ENCODE measurements at regions not wholly inside any gene's neighbourhood (a gene's known extent, or its start where the extent isn't known, plus 50 kb on each side); places are given as distances from the start of the nearest gene placed in this dataset.

DNA sequence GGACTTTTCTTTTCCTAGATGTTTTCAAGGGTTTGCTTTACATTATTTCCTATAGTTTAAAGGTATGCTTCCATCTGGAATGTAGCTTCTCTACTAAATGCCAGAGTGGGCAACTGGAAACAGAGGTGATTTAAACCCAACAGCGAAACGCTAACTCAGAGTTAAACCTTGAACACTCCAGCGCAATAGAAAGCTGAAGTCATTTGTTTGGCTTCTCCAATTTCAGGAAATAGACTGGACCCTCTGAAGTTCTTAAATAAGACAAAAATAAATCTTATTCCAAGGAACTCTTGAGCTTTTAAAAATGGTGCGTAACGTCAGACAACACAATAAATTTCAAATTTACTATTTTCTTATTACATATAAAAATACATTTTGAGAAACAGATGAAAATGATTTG lies 1560.0 kb upstream of the TENM3 start:
- ATAC-seq (no peak), DNase-seq (ENCODE audit: low read depth, low spot score) (no peak)
- ChIA-PET CTCF (no interaction called here), POLR2A (no interaction called here), RAD21 (ENCODE audit: low non-redundant PET in 1 of 2, low total read pairs in 2 of 2, uncharacterized antibody in 2 of 2, unreplicated experiment in 2 of 2) (no interaction called here)
- H3K4me2 ChIP-seq (ENCODE audit: low read length): no peak overlapping the region
- no peaks in the 10 kb centered on the region for H3K27me3 ChIP-seq (ENCODE audit: insufficient read depth, low read length)
- H3K4me1 ChIP-seq (ENCODE audit: control insufficient read depth in 1 of 2, insufficient read depth in 2 of 2, low read length in 2 of 2): no peaks in the 10 kb centered on the region
- no peak overlapping the region for H3K9ac ChIP-seq (ENCODE audit: low read length)
- intact Hi-C loops (cut with micrococcal nuclease): no loop called here
- H3K9me2 ChIP-seq (ENCODE audit: insufficient read depth): no peaks in the 10 kb centered on the region
- no TSS peak for BruUV-seq (replicated peaks)
- no peak overlapping the region for H3K27ac ChIP-seq (ENCODE audit: low read depth, low read length)
- H2AFZ ChIP-seq (ENCODE audit: low read depth, low read length, poor library complexity, severe bottlenecking): no peak overlapping the region
- H3K36me3 ChIP-seq (ENCODE audit: control insufficient read depth in 1 of 2, insufficient read depth in 2 of 2, low read length in 2 of 2): no peaks in the 10 kb centered on the region
- H3K4me3 ChIP-seq (replicated peaks in 1 of 2; ENCODE audit: low read depth in 1 of 2, low read length in 2 of 2): no peak overlapping the region
- H3K9me3 ChIP-seq (ENCODE audit: control insufficient read depth in 1 of 2, insufficient read depth in 1 of 2, low read depth in 1 of 2, low read length in 2 of 2): no peaks in the 10 kb centered on the region
- H4K20me1 ChIP-seq (ENCODE audit: insufficient read depth): no peaks in the 10 kb centered on the region
- TF ChIP-seq FOSL1 (IDR thresholded peaks at IDR 0.05; ENCODE audit: low read depth) (no peak), RAD21 (IDR thresholded peaks at IDR 0.05; ENCODE audit: low read depth) (no peak), ZNF274 (IDR thresholded peaks at IDR 0.05; ENCODE audit: low read depth, low read length) (no peak), EGR1 (IDR thresholded peaks at IDR 0.05; ENCODE audit: low read depth) (no peak), EZH2phosphoT487 (IDR thresholded peaks at IDR 0.05; ENCODE audit: borderline replicate concordance) (no peak), SP1 (IDR thresholded peaks at IDR 0.05; ENCODE audit: low read depth) (no peak), ZFX (IDR thresholded peaks at IDR 0.05) (no peak), ELF1 (IDR thresholded peaks at IDR 0.05; ENCODE audit: borderline replicate concordance, low read depth) (no peak), CEBPB (IDR thresholded peaks at IDR 0.05; ENCODE audit: low read depth) (no peak), CBX3 (IDR thresholded peaks at IDR 0.05; ENCODE audit: low read depth) (no peak), SIN3A (IDR thresholded peaks at IDR 0.05; ENCODE audit: low read depth) (no peak), JUND (IDR thresholded peaks at IDR 0.05) (no peak), YY1 (IDR thresholded peaks at IDR 0.05; ENCODE audit: extremely low read depth, insufficient replicate concordance, low read depth, low read length) (no peak), SRF (IDR thresholded peaks at IDR 0.05; ENCODE audit: low read depth) (no peak), POLR2A (IDR thresholded peaks at IDR 0.05; ENCODE audit: borderline replicate concordance, extremely low read depth, insufficient read depth, insufficient read length) (no peak), POLR2AphosphoS5 (IDR thresholded peaks at IDR 0.05; ENCODE audit: low read depth, low read length) (no peak), TCF7L2 (IDR thresholded peaks at IDR 0.05; ENCODE audit: borderline replicate concordance, extremely low read depth, insufficient read depth, insufficient read length) (no peak)
- TF ChIP-seq, protein P1, sequence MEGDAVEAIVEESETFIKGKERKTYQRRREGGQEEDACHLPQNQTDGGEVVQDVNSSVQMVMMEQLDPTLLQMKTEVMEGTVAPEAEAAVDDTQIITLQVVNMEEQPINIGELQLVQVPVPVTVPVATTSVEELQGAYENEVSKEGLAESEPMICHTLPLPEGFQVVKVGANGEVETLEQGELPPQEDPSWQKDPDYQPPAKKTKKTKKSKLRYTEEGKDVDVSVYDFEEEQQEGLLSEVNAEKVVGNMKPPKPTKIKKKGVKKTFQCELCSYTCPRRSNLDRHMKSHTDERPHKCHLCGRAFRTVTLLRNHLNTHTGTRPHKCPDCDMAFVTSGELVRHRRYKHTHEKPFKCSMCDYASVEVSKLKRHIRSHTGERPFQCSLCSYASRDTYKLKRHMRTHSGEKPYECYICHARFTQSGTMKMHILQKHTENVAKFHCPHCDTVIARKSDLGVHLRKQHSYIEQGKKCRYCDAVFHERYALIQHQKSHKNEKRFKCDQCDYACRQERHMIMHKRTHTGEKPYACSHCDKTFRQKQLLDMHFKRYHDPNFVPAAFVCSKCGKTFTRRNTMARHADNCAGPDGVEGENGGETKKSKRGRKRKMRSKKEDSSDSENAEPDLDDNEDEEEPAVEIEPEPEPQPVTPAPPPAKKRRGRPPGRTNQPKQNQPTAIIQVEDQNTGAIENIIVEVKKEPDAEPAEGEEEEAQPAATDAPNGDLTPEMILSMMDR (IDR thresholded peaks at IDR 0.05 in 2 of 3, conservative IDR thresholded peaks at IDR 0.05 in 1 of 3; ENCODE audit: borderline replicate concordance in 1 of 3, insufficient read depth in 1 of 3, low read depth in 2 of 3, low read length in 2 of 3): no peak
- TF ChIP-seq, protein P2, sequence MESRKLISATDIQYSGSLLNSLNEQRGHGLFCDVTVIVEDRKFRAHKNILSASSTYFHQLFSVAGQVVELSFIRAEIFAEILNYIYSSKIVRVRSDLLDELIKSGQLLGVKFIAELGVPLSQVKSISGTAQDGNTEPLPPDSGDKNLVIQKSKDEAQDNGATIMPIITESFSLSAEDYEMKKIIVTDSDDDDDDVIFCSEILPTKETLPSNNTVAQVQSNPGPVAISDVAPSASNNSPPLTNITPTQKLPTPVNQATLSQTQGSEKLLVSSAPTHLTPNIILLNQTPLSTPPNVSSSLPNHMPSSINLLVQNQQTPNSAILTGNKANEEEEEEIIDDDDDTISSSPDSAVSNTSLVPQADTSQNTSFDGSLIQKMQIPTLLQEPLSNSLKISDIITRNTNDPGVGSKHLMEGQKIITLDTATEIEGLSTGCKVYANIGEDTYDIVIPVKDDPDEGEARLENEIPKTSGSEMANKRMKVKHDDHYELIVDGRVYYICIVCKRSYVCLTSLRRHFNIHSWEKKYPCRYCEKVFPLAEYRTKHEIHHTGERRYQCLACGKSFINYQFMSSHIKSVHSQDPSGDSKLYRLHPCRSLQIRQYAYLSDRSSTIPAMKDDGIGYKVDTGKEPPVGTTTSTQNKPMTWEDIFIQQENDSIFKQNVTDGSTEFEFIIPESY (IDR thresholded peaks at IDR 0.05; ENCODE audit: extremely low read depth, insufficient replicate concordance, low read length): no peak
- H3K79me2 ChIP-seq (ENCODE audit: insufficient read depth, low read length): no peaks in the 10 kb centered on the region

All from HCT116 (cell line).